ENCODE measurements at regions not wholly inside any gene's neighbourhood (a gene's known extent, or its start where the extent isn't known, plus 50 kb on each side); places are given as distances from the start of the nearest gene placed in this dataset.

- Histone ChIP-seq H3K36me3 (no peaks in the 10 kb centered on the region), H3K4me1 (no peaks in the 10 kb centered on the region), H3K4me3 (no peak overlapping the region), H3K27me3 (no peaks in the 10 kb centered on the region), H3K27ac (no peak overlapping the region), H3K9me3 (no peaks in the 10 kb centered on the region)
- ATAC-seq (no peak), DNase-seq (no peak)
- TF ChIP-seq POLR2A (IDR thresholded peaks at IDR 0.05) (no peak), CTCF (IDR thresholded peaks at IDR 0.05) (no peak)
- intact Hi-C loops (cut with DNase I) = no loop called here
- WGBS (ENCODE audit: insufficient coverage, low coverage, low lambda C conversion rate, missing lambda C conversion rate) = 40% methylated on average over 4 of the region's 4 CpGs
Measured at GRCh38 chr7:67989142-67989541, 992.5 kb downstream of the TYW1 start.

GRCh38 chr7:67990003-67990402, 993.4 kb downstream of the TYW1 start:
- intact Hi-C loops (cut with DNase I) = no loop called here
- DNase-seq (no peak), ATAC-seq (no peak)
- no peaks in the 10 kb centered on the region for H3K4me1 ChIP-seq
- no peaks in the 10 kb centered on the region for H3K36me3 ChIP-seq
- WGBS (ENCODE audit: insufficient coverage, low coverage, low lambda C conversion rate, missing lambda C conversion rate) = 57% methylated on average over 4 of the region's 4 CpGs
- H3K27me3 ChIP-seq = no peaks in the 10 kb centered on the region
- no peak for TF ChIP-seq POLR2A (IDR thresholded peaks at IDR 0.05)
- TF ChIP-seq CTCF (IDR thresholded peaks at IDR 0.05) = no peak
- no peaks in the 10 kb centered on the region for H3K9me3 ChIP-seq
- H3K27ac ChIP-seq = no peak overlapping the region
- no peak overlapping the region for H3K4me3 ChIP-seq

- Histone ChIP-seq H3K4me1 (no peaks in the 10 kb centered on the region), H3K27ac (no peak overlapping the region), H3K27me3 (no peaks in the 10 kb centered on the region), H3K36me3 (no peaks in the 10 kb centered on the region), H3K9me3 (no peaks in the 10 kb centered on the region), H3K4me3 (no peak overlapping the region)
- TF ChIP-seq CTCF (IDR thresholded peaks at IDR 0.05) (no peak), POLR2A (IDR thresholded peaks at IDR 0.05) (no peak)
- intact Hi-C loops (cut with DNase I) = no loop called here
- DNase-seq = no peak
- 92% methylated on average over 2 of the region's 2 CpGs for WGBS (ENCODE audit: insufficient coverage, low coverage, low lambda C conversion rate, missing lambda C conversion rate)
- no peak for ATAC-seq
Measured at GRCh38 chr7:67990716-67991115, 994.1 kb downstream of the TYW1 start.

GRCh38 chr7:67992287-67992686, 995.7 kb downstream of the TYW1 start:
- no peaks in the 10 kb centered on the region for H3K9me3 ChIP-seq
- no peaks in the 10 kb centered on the region for H3K4me1 ChIP-seq
- ATAC-seq = no peak
- H3K27me3 ChIP-seq = no peaks in the 10 kb centered on the region
- 78% methylated on average over 8 of the region's 8 CpGs for WGBS (ENCODE audit: insufficient coverage, low coverage, low lambda C conversion rate, missing lambda C conversion rate)
- H3K4me3 ChIP-seq = no peak overlapping the region
- intact Hi-C loops (cut with DNase I) = no loop called here
- H3K36me3 ChIP-seq = no peaks in the 10 kb centered on the region
- no peak overlapping the region for H3K27ac ChIP-seq
- TF ChIP-seq CTCF (IDR thresholded peaks at IDR 0.05) (no peak), POLR2A (IDR thresholded peaks at IDR 0.05) (no peak)
- DNase-seq = no peak

- no peak for TF ChIP-seq CTCF (IDR thresholded peaks at IDR 0.05)
- TF ChIP-seq POLR2A (IDR thresholded peaks at IDR 0.05) = no peak
- no peak overlapping the region for H3K27ac ChIP-seq
- no peaks in the 10 kb centered on the region for H3K36me3 ChIP-seq
- DNase-seq (no peak), ATAC-seq (no peak)
- no peak overlapping the region for H3K4me3 ChIP-seq
- H3K9me3 ChIP-seq = no peaks in the 10 kb centered on the region
- intact Hi-C loops (cut with DNase I) = no loop called here
- no peaks in the 10 kb centered on the region for H3K27me3 ChIP-seq
- H3K4me1 ChIP-seq = no peaks in the 10 kb centered on the region
- 91% methylated on average over 5 of the region's 6 CpGs for WGBS (ENCODE audit: insufficient coverage, low coverage, low lambda C conversion rate, missing lambda C conversion rate)
Measured at GRCh38 chr7:68005992-68006391, 1009.4 kb downstream of the TYW1 start.
